Mucosa of rectum (tissue), 2 donors: ENCODE measurements at regions not wholly inside any gene's neighbourhood (a gene's known extent, or its start where the extent isn't known, plus 50 kb on each side); places are given as distances from the start of the nearest gene placed in this dataset.

ENCODE experiments used
- H3K27ac ChIP-seq, 2 donors: one replicate each; pipeline ENCODE4 v1.7.0; 2013; ENCODE audit warnings: inconsistent platforms in 2 of 2, low read depth in 2 of 2, low read length in 2 of 2
- H3K27me3 ChIP-seq, 2 donors: one replicate each; pipeline ENCODE4 v1.7.0; 2013; ENCODE audit warnings: low read length in 2 of 2; ENCODE audit not compliant: control insufficient read depth in 2 of 2, insufficient read depth in 2 of 2
- H3K36me3 ChIP-seq, 2 donors: one replicate each; pipeline ENCODE4 v1.7.0; 2013; ENCODE audit warnings: low read length in 2 of 2; ENCODE audit not compliant: control insufficient read depth in 2 of 2, insufficient read depth in 2 of 2
- H3K4me1 ChIP-seq, 2 donors: one replicate each; pipeline ENCODE4 v1.7.0; 2013; ENCODE audit warnings: low read length in 2 of 2, mild to moderate bottlenecking in 1 of 2; ENCODE audit not compliant: control insufficient read depth in 2 of 2, insufficient read depth in 2 of 2
- H3K4me3 ChIP-seq, 2 donors: one replicate each; pipeline ENCODE4 v1.7.0; 2013; ENCODE audit warnings: low read length in 2 of 2
- H3K9ac ChIP-seq, 2 donors: one replicate each; pipeline ENCODE4 v1.7.0; 2013; ENCODE audit warnings: low read length in 2 of 2, low read depth in 1 of 2, mild to moderate bottlenecking in 1 of 2
- H3K9me3 ChIP-seq, 2 donors: one replicate each; pipeline ENCODE4 v1.7.0; 2013; ENCODE audit warnings: low read length in 2 of 2; ENCODE audit not compliant: control insufficient read depth in 2 of 2
- donor health status: healthy.
- donor health status: Normal muscosa, but diverticular disease.

GRCh38 chr9:99601571-99602111 lies 220.0 kb upstream of the NR4A3 start:
- no peaks in the 10 kb centered on the region for H3K36me3 ChIP-seq
- H3K4me3 ChIP-seq = no peak overlapping the region
- H3K27ac ChIP-seq = no peak overlapping the region
- H3K9ac ChIP-seq = no peak overlapping the region
- H3K27me3 ChIP-seq = no peaks in the 10 kb centered on the region
- no peaks in the 10 kb centered on the region for H3K4me1 ChIP-seq
- no peaks in the 10 kb centered on the region for H3K9me3 ChIP-seq

- H3K9me3 ChIP-seq = no peaks in the 10 kb centered on the region
- H3K4me1 ChIP-seq = no peaks in the 10 kb centered on the region
- no peaks in the 10 kb centered on the region for H3K27me3 ChIP-seq
- no peaks in the 10 kb centered on the region for H3K36me3 ChIP-seq
- H3K27ac ChIP-seq = no peak overlapping the region
- no peak overlapping the region for H3K4me3 ChIP-seq
- H3K9ac ChIP-seq = no peak overlapping the region
Observed at GRCh38 chr9:99602854-99603253, 218.8 kb upstream of the NR4A3 start.

GRCh38 chr9:99605016-99605743 lies 216.5 kb upstream of the NR4A3 start:
- Histone ChIP-seq H3K4me3 (no peak overlapping the region), H3K36me3 (no peaks in the 10 kb centered on the region), H3K27ac (no peak overlapping the region), H3K9me3 (no peaks in the 10 kb centered on the region), H3K27me3 (no peaks in the 10 kb centered on the region), H3K4me1 (no peaks in the 10 kb centered on the region), H3K9ac (no peak overlapping the region)

GRCh38 chr9:99606296-99606695 lies 215.4 kb upstream of the NR4A3 start:
- H3K9ac ChIP-seq = no peak overlapping the region
- no peaks in the 10 kb centered on the region for H3K4me1 ChIP-seq
- H3K9me3 ChIP-seq = no peaks in the 10 kb centered on the region
- no peaks in the 10 kb centered on the region for H3K36me3 ChIP-seq
- no peak overlapping the region for H3K27ac ChIP-seq
- H3K4me3 ChIP-seq = no peak overlapping the region
- H3K27me3 ChIP-seq = no peaks in the 10 kb centered on the region

- H3K36me3 ChIP-seq = no peaks in the 10 kb centered on the region
- H3K9ac ChIP-seq = no peak overlapping the region
- H3K4me1 ChIP-seq = no peaks in the 10 kb centered on the region
- H3K4me3 ChIP-seq = no peak overlapping the region
- H3K9me3 ChIP-seq = no peaks in the 10 kb centered on the region
- H3K27ac ChIP-seq = no peak overlapping the region
- H3K27me3 ChIP-seq = no peaks in the 10 kb centered on the region
Observed at GRCh38 chr9:99606957-99607356, 214.7 kb upstream of the NR4A3 start.

- H3K27ac ChIP-seq = no peak overlapping the region
- H3K4me1 ChIP-seq = no peaks in the 10 kb centered on the region
- H3K9ac ChIP-seq = no peak overlapping the region
- H3K36me3 ChIP-seq = no peaks in the 10 kb centered on the region
- H3K9me3 ChIP-seq = no peaks in the 10 kb centered on the region
- no peak overlapping the region for H3K4me3 ChIP-seq
- no peaks in the 10 kb centered on the region for H3K27me3 ChIP-seq
Observed at GRCh38 chr9:99607842-99608448, 213.7 kb upstream of the NR4A3 start.

GRCh38 chr9:99614341-99614740 lies 207.3 kb upstream of the NR4A3 start:
- Histone ChIP-seq H3K9ac (no peak overlapping the region), H3K4me3 (no peak overlapping the region)

GRCh38 chr9:99621040-99621439 lies 200.6 kb upstream of the NR4A3 start:
- Histone ChIP-seq H3K36me3 (no peaks in the 10 kb centered on the region), H3K9ac (no peak overlapping the region), H3K27ac (no peak overlapping the region), H3K4me3 (no peak overlapping the region), H3K9me3 (no peaks in the 10 kb centered on the region), H3K4me1 (no peaks in the 10 kb centered on the region), H3K27me3 (no peaks in the 10 kb centered on the region)

More at GRCh38 chr9:99614341-99614740, 207.3 kb upstream of the NR4A3 start:
- Histone ChIP-seq H3K36me3 (no peaks in the 10 kb centered on the region), H3K9me3 (no peaks in the 10 kb centered on the region), H3K27me3 (no peaks in the 10 kb centered on the region), H3K4me1 (no peaks in the 10 kb centered on the region), H3K27ac (no peak overlapping the region)

GRCh38 chr9:99622679-99623078 lies 199.0 kb upstream of the NR4A3 start:
- no peaks in the 10 kb centered on the region for H3K27me3 ChIP-seq

GRCh38 chr9:99623780-99624364 lies 197.8 kb upstream of the NR4A3 start:
- Histone ChIP-seq H3K27ac (no peak overlapping the region), H3K4me3 (no peak overlapping the region), H3K4me1 (no peaks in the 10 kb centered on the region), H3K27me3 (no peaks in the 10 kb centered on the region), H3K9ac (no peak overlapping the region), H3K9me3 (no peaks in the 10 kb centered on the region), H3K36me3 (no peaks in the 10 kb centered on the region)

More at GRCh38 chr9:99622679-99623078, 199.0 kb upstream of the NR4A3 start:
- Histone ChIP-seq H3K27ac (no peak overlapping the region), H3K4me1 (no peaks in the 10 kb centered on the region), H3K36me3 (no peaks in the 10 kb centered on the region), H3K9ac (no peak overlapping the region), H3K4me3 (no peak overlapping the region), H3K9me3 (no peaks in the 10 kb centered on the region)
